ENCODE measurements at regions not wholly inside any gene's neighbourhood (a gene's known extent, or its start where the extent isn't known, plus 50 kb on each side); places are given as distances from the start of the nearest gene placed in this dataset.
"Not testable (repeated sequence)": the region's sequence is repeated elsewhere in the genome, so short reads cannot be mapped to it uniquely, and the experiment has no call there.

DNA sequence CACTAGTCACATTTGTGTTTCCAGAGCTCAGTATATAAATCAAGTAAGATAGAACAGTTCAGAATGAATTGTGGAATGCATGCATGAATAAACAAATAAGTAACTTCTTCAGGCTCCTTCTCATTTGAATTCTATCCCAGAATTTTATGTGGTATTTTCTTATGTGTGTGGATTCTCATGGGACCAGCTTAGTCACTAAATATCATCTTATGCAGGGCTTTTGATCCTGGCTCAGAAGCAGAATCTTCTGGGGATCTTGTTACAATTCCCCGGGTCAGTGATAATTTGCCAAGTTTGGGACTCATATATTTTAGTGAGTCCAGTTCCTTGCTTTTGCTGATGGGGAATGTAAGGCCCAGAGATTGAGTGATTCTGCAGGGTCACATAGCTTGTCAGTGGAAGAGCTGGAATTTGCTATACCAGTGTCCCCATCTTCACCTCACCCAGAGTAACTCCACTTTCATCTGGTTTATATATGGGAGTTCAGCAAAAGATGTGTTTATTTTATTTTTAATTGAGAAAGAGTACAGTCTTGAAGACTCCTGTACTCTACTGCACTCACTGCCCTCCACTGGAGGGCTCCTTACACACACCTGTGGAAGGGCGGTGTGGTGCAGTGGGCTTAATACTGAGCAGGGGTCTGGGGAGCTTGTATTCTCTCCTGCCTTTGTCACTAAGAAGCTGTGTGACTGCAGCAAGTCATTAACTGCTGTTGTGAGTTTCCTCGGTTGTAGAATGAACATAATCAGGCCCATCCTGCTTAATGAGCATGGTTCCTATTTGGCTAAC is 198.2 kb upstream of the CXorf66 start:
- DNase-seq (ENCODE audit: low read depth) = no peak

DNA sequence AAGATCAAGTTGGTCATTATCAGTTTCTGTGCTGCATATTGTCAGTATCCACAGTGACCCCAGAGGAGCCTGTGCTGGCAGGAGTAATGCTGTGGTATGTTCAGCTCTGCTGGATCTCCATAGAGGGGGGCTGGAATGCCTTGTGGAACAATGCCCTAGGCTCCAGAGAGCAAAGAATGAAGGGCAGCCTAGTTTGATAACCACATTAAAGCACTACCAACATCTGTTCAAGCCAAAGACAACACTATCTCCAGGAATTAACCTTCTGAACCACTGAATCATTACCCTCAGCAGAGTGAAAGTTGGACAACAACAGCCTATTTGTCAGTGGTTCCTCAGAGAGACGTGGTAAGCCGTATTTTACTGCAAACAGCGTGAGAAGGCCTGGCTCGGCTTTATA is 192.3 kb upstream of the CXorf66 start:
- no peak for DNase-seq (ENCODE audit: low read depth)

DNA sequence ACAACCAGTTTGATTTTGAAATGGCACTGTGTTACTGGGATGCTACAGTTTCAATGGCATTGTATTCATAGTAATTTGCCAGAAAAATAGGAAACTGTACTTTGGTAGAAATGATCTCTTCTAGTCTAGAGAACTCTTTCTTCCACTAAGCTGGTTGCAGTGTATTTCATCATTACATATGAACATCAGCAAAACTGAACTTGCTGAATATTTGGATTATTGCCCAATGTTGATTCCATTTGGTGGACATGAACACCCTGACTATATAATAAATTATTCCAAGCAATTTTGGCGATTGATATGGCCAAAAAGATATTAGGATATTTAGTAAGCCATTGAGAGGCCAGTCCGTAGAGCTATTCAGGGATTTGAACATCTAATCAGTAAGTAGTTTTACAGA is 191.8 kb upstream of the CXorf66 start:
- no peak for DNase-seq (ENCODE audit: low read depth)

DNA sequence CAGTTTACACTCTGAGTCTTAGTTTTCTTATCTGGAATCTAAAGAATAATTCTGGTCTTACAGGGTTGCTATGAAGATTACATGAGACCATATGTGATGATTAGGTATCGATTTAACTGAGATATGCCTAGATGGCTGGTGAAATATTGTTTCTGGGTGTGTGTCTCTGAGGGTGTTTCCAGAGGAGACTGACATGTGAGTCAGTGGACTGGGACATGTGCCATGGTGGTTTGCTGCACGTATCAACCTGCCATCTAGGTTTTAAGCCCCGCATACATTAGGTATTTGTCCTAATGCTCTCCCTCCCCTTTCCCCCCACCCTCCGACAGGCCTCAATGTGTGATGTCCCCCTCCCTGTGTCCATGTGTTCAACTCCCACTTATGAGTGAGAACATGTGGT is 186.0 kb upstream of the CXorf66 start:
- no peak for DNase-seq (ENCODE audit: low read depth)

DNA sequence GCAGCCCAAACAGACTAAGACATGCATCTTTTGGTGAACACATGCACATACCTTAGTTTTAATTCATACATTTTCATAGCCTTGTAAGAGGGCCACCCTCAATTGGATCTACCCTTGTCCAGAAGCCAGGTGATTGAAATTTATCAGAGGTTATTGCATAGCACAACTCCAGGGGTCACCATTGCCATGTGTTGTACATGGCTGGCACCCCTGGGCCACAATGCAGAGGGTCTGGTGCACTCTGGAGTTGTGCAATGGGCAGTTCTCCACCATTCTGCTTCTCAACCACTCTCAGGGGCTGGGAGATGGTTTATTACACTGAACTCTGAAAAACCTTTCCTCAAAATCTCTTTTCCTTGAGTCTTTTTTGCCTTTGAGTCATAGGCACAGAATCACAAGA is 184.4 kb upstream of the CXorf66 start:
- DNase-seq (ENCODE audit: low read depth) = no peak

DNA sequence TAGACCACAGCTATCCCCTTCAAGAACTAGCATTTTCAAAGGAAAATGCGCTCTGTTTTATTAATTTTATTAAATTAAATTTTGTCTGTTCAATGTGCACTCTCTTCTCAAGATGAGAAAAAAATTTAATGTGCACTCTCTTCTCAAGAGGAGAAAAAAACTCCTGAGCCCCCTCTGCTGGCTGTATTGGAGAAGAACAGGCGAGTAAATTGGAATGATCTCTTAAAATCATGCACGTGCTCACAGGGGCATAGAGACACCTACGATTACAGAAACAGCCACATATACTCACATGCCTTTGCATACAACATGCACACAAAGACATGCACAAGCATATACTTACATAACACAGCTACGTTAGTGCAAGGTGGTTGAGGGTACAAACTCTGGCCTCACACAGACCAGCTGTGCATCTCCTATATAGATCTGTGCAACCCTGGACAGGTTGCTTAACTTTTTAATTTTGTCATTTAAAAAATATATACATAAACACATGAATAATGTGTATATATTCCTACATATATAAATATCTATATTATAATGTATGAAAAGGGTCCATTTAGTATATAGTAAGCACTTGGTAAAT is 176.2 kb upstream of the CXorf66 start:
- DNase-seq (ENCODE audit: low read depth) = no peak

DNA sequence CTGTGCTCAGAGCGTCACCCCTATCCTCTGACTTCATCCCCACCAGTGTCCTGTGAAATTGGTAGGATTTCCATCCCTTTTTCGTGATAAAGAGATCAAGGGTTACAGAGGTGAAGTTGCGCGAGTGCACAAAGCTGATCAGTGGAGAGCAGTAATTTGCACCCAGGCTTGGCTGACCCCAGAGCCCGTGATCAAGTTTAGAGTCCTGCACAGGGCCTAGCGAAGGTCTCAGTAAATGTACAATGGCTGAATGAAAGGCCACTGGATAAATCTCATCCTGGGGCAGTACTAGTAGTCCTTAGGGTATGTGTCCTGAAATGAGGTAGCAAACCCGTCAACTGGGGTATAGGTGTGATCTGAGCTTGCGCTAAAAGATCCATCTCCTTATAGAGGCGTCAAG is 173.2 kb upstream of the CXorf66 start:
- not testable (repeated sequence) for DNase-seq (ENCODE audit: low read depth)

DNA sequence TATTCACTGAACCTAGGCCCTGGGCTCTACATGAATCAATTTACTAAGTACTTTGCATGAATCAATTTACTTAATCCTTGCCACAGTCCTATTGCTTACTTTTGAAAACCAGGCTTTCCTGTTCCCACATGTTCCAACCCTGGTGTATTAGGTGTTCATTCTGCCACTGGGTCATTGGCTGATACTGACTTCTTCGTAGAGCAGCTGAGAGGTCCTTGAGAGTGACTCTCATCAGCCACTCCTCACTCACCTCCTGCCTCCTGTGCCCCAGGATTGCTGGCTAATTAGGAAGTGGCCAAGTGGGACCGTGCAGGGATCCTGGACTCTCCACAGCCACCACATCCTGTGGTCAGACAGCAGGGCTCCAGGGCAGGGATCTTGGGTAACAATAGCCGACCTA is 172.7 kb upstream of the CXorf66 start:
- DNase-seq (ENCODE audit: low read depth) = not testable (repeated sequence)

DNA sequence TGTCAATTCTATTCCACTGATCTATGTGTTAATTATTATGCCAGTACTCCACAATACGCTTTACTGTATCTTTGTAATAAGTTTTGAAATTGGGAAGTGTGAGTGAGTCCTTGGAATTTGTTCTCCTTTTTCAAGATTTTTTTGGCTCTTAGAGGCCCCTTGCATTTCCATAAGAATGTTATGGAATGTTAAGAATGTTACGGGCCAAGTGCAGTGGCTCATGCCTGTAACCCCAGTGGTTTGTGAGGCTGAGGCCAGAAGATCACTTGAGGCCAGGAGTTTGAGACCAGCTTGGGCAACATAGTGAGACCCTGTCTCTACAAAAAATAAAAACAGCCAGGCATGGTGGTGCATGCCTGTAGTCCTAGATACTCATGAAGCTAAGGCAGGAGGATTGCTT is 167.6 kb upstream of the CXorf66 start:
- no peak for DNase-seq (ENCODE audit: low read depth)

DNA sequence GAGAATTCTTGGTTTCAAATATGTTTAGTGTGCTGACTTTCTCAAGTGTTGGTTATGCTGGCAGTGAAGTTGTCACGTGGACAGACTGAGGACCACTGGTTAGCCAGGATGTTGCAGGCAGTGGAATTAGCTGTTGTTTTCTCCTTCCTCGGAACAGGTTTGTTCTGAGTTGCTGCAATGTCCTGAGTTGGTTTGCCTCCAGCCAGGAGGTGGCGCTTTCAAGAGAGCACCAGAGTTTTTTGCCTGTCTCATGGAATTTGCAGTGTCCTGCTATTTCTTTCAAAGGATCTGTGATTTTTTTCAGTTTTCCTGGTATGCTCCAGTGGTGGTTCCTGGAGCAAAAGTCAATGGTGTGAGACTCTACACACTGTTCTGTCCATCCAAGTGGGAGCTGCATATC is 158.1 kb upstream of the CXorf66 start:
- DNase-seq (ENCODE audit: low read depth) = no peak

DNA sequence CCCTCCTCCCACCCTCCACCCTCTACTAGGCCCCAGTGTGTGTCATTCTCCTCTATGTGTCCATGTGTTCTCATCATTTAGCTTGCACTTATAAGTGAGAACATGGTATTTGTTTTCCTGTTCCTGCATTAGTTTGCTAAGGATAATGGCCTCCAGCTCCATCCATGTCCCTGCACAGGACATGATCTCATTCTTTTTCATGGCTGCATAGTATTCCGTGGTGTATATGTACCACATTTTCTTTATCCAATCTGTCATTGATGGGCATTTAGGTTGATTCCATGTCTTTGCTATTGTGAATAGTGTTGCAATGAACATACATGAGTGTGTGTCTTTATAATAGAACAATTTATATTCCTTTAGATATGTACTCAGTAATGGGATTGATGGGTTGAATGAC is 148.7 kb upstream of the CXorf66 start:
- not testable (repeated sequence) for DNase-seq (ENCODE audit: low read depth)

DNA sequence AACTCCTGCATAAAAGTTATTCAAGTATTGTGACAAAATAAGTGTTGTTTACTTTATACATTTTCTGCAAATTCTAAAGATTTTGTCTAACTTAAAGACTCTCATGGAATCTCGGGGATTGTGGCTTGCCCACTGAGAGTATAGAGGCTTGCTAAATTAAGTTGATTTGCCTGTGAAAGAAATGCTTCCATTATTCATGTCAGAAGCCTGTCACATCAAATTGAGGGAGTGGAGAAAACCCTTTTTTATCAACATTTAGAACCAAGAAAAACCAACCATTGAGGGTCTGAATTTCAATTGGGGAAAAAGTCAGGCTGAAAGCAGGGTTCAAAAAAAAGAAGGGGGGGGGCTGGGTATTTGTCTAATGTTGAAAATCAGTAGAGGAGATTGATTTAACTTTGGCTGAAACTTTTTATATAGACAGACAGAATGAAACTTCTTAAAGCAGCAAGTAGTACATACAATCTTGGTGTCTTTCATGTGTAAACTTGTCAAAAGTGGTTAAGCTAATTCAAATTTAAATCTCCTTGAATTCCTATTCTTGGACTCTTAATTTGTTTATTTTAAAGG is 144.8 kb upstream of the CXorf66 start:
- DNase-seq (ENCODE audit: low read depth) = no peak

DNA sequence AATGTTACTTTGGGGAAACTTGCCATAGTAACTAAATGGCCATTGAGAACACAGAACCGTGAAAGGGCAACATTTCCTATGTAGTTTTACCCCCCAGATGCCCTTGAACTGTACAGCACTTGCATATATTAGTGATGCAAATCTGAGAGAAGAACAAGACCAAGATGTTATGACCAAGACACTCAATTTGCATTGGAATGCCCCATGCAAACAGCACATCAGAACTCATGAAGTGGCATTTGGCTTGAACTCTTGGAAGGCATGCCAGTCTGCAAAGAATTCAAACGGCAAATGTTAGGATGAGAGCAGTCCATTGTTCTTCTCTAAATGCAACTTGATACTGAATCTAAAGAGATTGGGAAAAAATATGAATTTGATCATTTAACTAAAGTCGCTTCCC is 139.4 kb upstream of the CXorf66 start:
- DNase-seq (ENCODE audit: low read depth) = no peak

DNA sequence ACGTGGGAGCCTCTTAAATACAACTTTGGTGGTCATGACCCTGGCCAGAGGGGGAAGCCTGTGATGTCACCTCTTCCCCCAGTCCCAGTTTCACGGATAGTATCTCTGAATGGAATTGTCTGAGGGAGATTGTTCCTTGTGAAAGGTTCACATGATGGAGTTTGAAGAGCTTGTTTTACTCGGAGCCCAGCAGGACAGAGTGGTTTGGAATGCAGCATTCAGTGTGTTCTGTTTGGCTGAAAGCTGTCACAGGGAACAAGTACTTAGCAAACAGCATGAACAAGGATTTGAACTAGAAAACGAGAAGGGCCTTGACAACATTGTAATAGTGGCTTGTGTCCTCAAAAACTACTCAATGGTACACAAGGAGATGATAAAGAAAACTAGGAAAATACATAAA is 133.9 kb upstream of the CXorf66 start:
- DNase-seq (ENCODE audit: low read depth) = no peak

DNA sequence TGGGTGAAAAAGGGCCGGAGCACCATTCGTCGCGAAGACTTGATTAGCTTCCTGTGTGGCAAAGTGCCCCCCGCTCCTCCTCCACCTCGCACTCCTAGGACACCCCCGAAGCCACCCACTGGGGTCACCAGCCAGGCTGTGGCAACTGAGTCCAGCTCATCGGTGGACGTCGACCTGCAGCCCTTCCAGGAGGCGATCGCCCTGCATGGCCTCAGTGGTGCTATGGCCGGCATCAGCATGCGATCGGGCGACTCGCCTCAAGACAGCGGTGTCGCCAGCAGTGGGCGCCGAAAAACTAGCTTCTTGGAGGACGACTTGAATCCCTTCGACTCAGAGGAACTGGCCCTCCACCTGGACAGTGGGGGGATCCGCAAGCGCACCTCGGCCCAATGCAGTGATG is 126.8 kb upstream of the CXorf66 start:
- DNase-seq (ENCODE audit: low read depth) = no peak

DNA sequence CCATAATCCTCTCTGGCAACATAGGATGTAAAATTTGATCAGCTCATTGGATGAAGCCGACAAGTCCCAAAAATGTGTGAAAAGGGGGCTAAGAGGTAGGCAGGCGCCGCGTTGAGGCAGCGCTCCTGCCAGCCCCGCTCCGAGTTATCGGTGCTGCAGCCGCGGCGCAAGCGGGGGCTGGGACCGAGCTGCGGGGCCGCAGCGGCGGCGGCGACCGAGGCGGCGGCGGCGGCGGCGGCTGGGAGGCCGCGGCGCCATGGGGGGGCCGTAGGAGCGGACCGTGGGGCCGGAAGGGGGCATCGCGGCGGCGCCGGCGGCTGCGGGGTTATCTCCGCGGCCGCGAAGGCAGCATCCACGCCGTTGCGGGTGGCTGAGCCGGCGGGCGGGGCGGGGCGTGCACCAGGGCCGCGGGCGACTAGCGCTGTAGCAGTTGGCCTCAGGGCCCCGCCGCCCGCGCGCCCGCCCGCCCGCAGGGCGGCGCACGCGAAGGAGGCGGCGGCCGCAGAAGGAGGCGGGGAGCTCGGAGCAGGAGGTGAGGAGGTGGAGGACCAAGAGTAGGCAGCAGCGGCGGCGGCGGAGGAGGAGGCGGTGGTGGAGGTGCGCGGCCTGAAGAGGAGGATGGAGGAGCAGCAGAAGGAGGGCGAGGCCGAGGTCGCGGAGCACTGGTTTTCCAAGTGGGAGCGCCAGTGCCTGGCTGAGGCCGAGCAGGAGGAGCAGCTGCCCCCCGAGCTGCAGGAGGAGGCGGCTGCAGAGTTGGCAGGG is 126.0 kb upstream of the CXorf66 start:
- no peak for DNase-seq (ENCODE audit: low read depth)

DNA sequence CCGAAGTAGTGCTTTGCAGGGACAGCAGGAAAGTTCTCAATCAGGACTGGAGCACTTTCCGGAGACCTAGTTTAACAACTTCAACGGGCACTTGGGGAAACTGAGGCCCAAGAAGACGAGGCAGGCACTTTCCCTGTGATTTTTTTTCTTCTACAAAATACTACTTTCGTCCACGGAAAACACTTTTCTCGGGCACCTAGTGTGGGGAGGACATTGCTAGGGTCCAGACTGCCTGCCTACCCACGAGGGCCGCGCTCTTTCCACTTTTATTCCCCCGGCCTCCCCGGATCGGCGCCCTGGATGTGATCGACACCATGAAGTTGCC is 125.4 kb upstream of the CXorf66 start:
- DNase-seq (ENCODE audit: low read depth) = no peak

DNA sequence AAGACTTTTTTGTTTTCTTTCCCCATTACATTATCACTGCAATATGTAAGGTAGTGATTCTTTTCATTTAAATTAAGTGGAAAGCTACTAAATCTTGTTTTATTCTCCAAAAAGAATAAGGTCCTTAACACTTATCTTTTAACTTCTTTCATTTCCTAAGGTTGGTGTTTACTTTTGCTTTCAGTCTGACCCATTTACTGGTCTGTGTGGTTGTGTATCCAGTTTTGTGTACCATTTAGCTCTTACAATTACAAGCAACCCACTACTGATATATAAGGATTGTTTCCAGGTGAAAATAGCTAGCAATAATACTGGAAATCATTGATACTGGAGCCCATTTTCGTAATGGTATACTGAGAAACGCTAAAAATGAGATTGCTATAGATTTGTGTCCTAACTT is 123.1 kb upstream of the CXorf66 start:
- DNase-seq (ENCODE audit: low read depth) = no peak

DNA sequence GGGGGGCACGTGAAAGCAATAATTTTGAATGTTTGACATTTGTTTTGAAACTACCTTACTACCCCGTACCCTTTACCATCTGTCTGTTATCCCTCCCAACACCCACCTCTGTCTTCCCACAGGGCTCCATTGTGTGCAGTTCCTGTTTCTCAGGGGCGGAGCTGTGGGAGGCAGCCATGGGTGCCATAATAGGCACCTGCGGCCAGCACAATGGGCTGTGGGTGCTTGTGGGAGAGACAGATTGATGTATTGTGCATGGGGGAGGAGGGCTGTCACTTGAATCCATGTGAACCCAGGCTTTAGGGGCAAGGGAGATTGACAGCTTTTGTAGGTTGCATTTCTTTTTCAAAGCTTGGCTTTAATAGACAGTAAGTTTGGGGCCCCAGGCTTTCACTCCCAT is 122.6 kb upstream of the CXorf66 start:
- DNase-seq (ENCODE audit: low read depth) = no peak

DNA sequence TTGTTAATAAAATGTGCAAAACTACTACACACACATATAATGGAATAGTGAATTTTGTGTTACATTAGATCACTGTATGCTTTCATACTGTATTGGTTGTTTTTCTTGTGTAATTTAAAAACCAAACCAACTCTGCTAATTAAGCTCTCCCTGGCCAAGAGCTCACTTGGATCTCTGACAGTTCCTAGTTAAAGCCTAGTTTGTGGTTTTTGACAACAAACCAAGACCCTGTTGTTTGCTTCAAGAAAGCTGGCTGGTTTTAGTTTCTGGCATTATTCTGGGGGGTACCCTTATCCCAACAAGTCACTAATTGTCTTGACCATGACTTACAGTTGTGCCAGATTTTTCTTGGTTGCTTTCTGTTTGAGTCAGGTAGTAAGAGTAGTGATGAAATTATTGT is 121.4 kb upstream of the CXorf66 start:
- DNase-seq (ENCODE audit: low read depth) = no peak

DNA sequence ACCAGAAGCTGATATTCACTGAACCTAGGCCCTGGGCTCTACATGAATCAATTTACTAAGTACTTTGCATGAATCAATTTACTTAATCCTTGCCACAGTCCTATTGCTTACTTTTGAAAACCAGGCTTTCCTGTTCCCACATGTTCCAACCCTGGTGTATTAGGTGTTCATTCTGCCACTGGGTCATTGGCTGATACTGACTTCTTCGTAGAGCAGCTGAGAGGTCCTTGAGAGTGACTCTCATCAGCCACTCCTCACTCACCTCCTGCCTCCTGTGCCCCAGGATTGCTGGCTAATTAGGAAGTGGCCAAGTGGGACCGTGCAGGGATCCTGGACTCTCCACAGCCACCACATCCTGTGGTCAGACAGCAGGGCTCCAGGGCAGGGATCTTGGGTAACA is 109.5 kb upstream of the CXorf66 start:
- DNase-seq (ENCODE audit: low read depth) = not testable (repeated sequence)

DNA sequence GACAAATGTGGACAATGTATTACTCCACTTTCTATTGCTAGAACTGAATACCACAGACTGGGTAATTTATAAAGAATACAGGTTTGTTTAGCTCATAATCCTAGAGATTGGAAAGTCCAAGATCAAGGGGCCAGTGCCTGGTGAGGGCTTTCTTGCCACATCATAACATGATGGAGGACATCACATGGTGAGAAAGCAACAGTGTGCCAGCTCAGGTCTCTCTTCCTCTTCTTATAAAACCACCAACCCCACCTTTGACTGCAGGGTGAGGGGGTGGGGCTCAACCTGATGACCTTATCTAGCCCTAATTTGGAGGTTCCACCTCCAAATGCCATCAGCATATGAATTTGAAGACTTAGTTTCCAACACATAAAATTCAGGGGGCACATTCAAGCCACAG is 105.7 kb upstream of the CXorf66 start:
- no peak for DNase-seq (ENCODE audit: low read depth)

DNA sequence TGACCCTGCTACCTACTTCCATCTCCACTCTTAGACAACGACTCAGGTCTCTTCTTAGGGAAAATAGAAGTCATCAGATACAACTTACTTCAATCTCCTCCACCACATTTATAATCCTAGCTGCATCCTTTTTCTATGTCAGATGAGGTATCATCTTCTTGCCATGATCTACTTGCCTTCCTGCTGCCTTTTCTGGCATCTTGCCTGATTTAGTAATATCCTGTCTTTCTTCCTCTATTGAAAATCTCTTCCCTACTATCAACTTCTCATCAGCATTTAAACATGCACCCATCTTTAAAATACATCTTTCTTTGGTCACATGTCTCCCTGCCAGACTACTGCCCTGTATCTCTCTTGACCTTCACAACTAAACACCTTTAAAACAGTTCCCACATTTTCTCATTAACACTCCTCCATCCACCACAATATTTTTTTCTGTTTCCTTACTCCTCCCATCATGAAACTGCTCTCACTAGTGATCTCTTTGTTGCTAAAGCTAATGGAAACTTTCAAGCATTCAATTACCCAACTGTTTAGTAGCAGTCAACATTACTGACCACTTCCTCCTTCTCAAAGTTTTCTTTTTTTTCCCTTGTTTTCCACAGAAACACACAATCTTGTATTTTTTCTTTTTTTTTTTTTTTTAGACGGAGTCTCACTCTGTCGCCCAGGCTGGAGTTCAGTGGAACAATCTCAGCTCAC is 100.8 kb upstream of the CXorf66 start:
- DNase-seq (ENCODE audit: low read depth) = no peak
